Psoas muscle (tissue), 7 donors: ENCODE measurements at regions not wholly inside any gene's neighbourhood (a gene's known extent, or its start where the extent isn't known, plus 50 kb on each side); places are given as distances from the start of the nearest gene placed in this dataset.

Source experiments
- ATAC-seq, 4 donors: fragments of 200-7000 bp; cut with Tn5 transposase; one replicate each; pipeline ENCODE4 v1.9.1; 2020; ENCODE audit warnings: moderate library complexity in 3 of 4, mild to moderate bottlenecking in 2 of 4
- DNase-seq, 2 donors: peaks; one replicate each; pipeline ENCODE4 v3.0.0-alpha.2; 2020
- H3K27ac ChIP-seq: fragments of 200-600 bp; one replicate; pipeline ENCODE4 v1.8.0; 2022
- H3K27me3 ChIP-seq, 3 donors: fragments of 200-600 bp in 1 of 3; one replicate each; pipeline versions ENCODE4 v1.6.1 to v1.8.0; 2013 to 2022; ENCODE audit warnings: low read length in 2 of 3, mild to moderate bottlenecking in 2 of 3, moderate library complexity in 1 of 3; ENCODE audit not compliant: insufficient read depth in 3 of 3
- H3K36me3 ChIP-seq, 2 donors: fragments of 200-600 bp in 1 of 2; one replicate each; pipeline versions ENCODE4 v1.6.1 to v1.8.0; 2013 to 2022; ENCODE audit warnings: low read depth in 1 of 2, mild to moderate bottlenecking in 1 of 2, moderate library complexity in 1 of 2; ENCODE audit not compliant: insufficient read depth in 1 of 2
- H3K4me1 ChIP-seq: fragments of 200-600 bp; one replicate; pipeline ENCODE4 v1.8.0; 2022
- H3K4me3 ChIP-seq: fragments of 200-600 bp; one replicate; pipeline ENCODE4 v1.8.0; 2022; ENCODE audit warnings: mild to moderate bottlenecking
- H3K9me3 ChIP-seq: fragments of 200-600 bp; one replicate; pipeline ENCODE4 v1.8.0; 2022
- CTCF ChIP-seq: fragments of 200-600 bp; IDR thresholded peaks from one replicate; pipeline ENCODE4 v1.8.0; 2022; ENCODE audit warnings: antibody characterized with exemption
- WGBS, 3 donors: extraction: QIAGEN DNeasy Blood & Tissue Kit; methylation state at CpG; one replicate each; pipeline versions ENCODE4 v1.1.6 to v1.1.7; 2013; 5-methylcytosine and 5-hydroxymethylcytosine counted together
- intact Hi-C, 2 donors: fragments of 100-400 bp; cut with DNase I; formaldehyde crosslinking; loops; one replicate each; pipeline versions ENCODE4 v1.11.0 to v1.14.2; 2022
- donor health status: healthy with polysubstance abuse.
- donor health status: DM: no; HTN: no; CAD: no; lungs with moderate emphysema.
- donor health status: Bipolar disorder and iron deficiency.
- donor health status: healthy.
- donor health status: DM: yes; HTN: yes; CAD: no.
- donor health status: DM: no; HTN: no; CAD: no.
- donor health status: DM: yes; HTN: yes; CAD: no.

GRCh38 chr16:8168016-8168415, 422.3 kb downstream of the TMEM114 start:
- no peak overlapping the region for H3K27ac ChIP-seq
- WGBS, 3 donors: 79 to 80% (median 80%) methylated on average over 10 of the region's 10 CpGs
- no peaks in the 10 kb centered on the region for H3K36me3 ChIP-seq
- no peaks in the 10 kb centered on the region for H3K4me1 ChIP-seq
- no peak for ATAC-seq
- intact Hi-C loops: no loop called here
- H3K27me3 ChIP-seq: no peaks in the 10 kb centered on the region
- H3K4me3 ChIP-seq: no peak overlapping the region
- TF ChIP-seq CTCF: no peak
- no peak for DNase-seq
- no peaks in the 10 kb centered on the region for H3K9me3 ChIP-seq

DNA sequence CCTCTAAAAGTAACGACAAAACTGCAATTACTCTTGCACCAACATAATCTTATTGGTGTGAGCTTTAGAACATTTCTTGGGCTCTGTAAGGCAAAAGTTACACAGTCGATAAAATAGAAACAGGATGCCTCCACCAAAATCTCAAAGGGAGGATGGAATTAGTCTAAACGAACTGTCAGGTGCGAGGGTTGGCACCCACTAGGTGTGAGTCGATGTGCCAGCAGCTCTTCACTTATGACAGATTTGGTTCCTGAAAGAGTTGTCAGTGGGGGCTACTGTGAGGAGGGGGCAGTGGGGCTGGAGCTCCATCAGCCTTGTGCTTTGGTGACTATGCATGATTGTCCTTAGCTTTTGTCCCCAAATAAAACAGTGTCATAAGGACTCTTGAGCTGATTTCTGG, 422.9 kb downstream of the TMEM114 start:
- 75 to 83% (median 80%) methylated on average over 5 of the region's 5 CpGs for WGBS, 3 donors
- no peak for TF ChIP-seq CTCF
- no peaks in the 10 kb centered on the region for H3K9me3 ChIP-seq
- H3K36me3 ChIP-seq: no peaks in the 10 kb centered on the region
- ATAC-seq: no peak
- intact Hi-C loops: no loop called here
- H3K27me3 ChIP-seq: no peaks in the 10 kb centered on the region
- no peaks in the 10 kb centered on the region for H3K4me1 ChIP-seq
- no peak for DNase-seq
- no peak overlapping the region for H3K27ac ChIP-seq
- H3K4me3 ChIP-seq: no peak overlapping the region

GRCh38 chr16:8158051-8158450, 432.3 kb downstream of the TMEM114 start:
- DNase-seq (no peak), ATAC-seq (no peak)
- H3K27me3 ChIP-seq: no peaks in the 10 kb centered on the region
- H3K36me3 ChIP-seq: no peaks in the 10 kb centered on the region
- intact Hi-C loops: no loop called here
- H3K4me1 ChIP-seq: no peaks in the 10 kb centered on the region
- no peak overlapping the region for H3K4me3 ChIP-seq
- no peak for TF ChIP-seq CTCF
- H3K27ac ChIP-seq: no peak overlapping the region
- WGBS, 3 donors: 86 to 90% (median 87%) methylated on average over 5 of the region's 5 CpGs
- no peaks in the 10 kb centered on the region for H3K9me3 ChIP-seq

DNA sequence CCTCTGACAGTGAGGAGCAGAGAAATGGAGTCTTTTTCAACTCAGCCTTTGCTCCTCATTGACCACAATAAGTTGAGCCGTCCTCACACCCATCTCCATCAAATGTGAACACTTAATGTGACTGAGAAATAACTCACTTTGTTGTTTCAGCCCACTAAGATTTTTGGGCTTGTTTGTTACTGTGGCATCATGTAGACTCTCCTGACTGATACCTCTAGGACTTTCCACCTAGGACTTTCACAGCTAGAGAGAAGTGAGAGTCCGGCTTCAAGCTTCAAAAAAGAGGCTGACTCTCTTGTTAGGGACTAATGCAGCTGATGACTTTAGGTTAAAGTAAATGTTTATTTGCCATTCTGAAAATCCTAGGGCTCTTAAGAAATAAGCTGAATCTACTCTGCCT, 435.0 kb downstream of the TMEM114 start:
- H3K27ac ChIP-seq: no peak overlapping the region
- no peaks in the 10 kb centered on the region for H3K4me1 ChIP-seq
- ATAC-seq (no peak), DNase-seq (no peak)
- H3K36me3 ChIP-seq: no peaks in the 10 kb centered on the region
- no peak for TF ChIP-seq CTCF
- no peak overlapping the region for H3K4me3 ChIP-seq
- WGBS, 3 donors: 36 to 74% (median 47%) methylated on average over 2 of the region's 2 CpGs
- intact Hi-C loops: no loop called here
- H3K27me3 ChIP-seq: no peaks in the 10 kb centered on the region
- no peaks in the 10 kb centered on the region for H3K9me3 ChIP-seq

GRCh38 chr16:8146256-8147012, 443.9 kb downstream of the TMEM114 start:
- H3K36me3 ChIP-seq: no peaks in the 10 kb centered on the region
- H3K27me3 ChIP-seq: no peaks in the 10 kb centered on the region
- intact Hi-C loops: no loop called here
- no peak overlapping the region for H3K27ac ChIP-seq
- 82 to 87% (median 86%) methylated on average over 17 of the region's 17 CpGs for WGBS, 3 donors
- no peak overlapping the region for H3K4me3 ChIP-seq
- H3K9me3 ChIP-seq: no peaks in the 10 kb centered on the region
- DNase-seq: no peak
- no peak for TF ChIP-seq CTCF
- no peaks in the 10 kb centered on the region for H3K4me1 ChIP-seq
- ATAC-seq: no peak
